Fibroblast of villous mesenchyme (primary cell): ENCODE measurements at regions not wholly inside any gene's neighbourhood (a gene's known extent, or its start where the extent isn't known, plus 50 kb on each side); places are given as distances from the start of the nearest gene placed in this dataset.
"Not testable (repeated sequence)": the region's sequence is repeated elsewhere in the genome, so short reads cannot be mapped to it uniquely, and the experiment has no call there.

Source experiments
- DNase-seq: peaks from one replicate; pipeline ENCODE4 v3.0.0-alpha.2; 2010; ENCODE audit warnings: low read depth
- H3K4me3 ChIP-seq: 2 replicates; pipeline ENCODE4 v1.5.1; 2011; ENCODE audit warnings: low read depth, mild to moderate bottlenecking, low read length
- CTCF ChIP-seq: IDR thresholded peaks from 2 replicates; pipeline ENCODE4 v1.5.1; 2012; ENCODE audit warnings: low read depth, mild to moderate bottlenecking, low read length; ENCODE audit not compliant: insufficient read depth

- H3K4me3 ChIP-seq, DNase-seq: not testable (repeated sequence)
Observed at GRCh38 chr4:8942088-8942487, 70.4 kb upstream of the HMX1 start.

GRCh38 chr4:8941492-8941805 lies 69.8 kb upstream of the HMX1 start:
- H3K4me3 ChIP-seq, DNase-seq: not testable (repeated sequence)

GRCh38 chr4:8940792-8941491 lies 69.3 kb upstream of the HMX1 start:
- DNase-seq, result no peak
- no peak for TF ChIP-seq CTCF
- no peak overlapping the region for H3K4me3 ChIP-seq

- no peak for TF ChIP-seq CTCF
- no peak for DNase-seq
- no peak overlapping the region for H3K4me3 ChIP-seq
Observed at GRCh38 chr4:8939840-8940742, 68.5 kb upstream of the HMX1 start.

GRCh38 chr4:8939160-8939839 lies 67.7 kb upstream of the HMX1 start:
- H3K4me3 ChIP-seq, result no peak overlapping the region
- TF ChIP-seq CTCF, result no peak
- no peak for DNase-seq

GRCh38 chr4:8938623-8939022 lies 67.0 kb upstream of the HMX1 start:
- TF ChIP-seq CTCF, result no peak
- no peak for DNase-seq
- H3K4me3 ChIP-seq, result no peak overlapping the region

GRCh38 chr4:8938137-8938536 lies 66.5 kb upstream of the HMX1 start:
- no peak for TF ChIP-seq CTCF
- no peak for DNase-seq
- no peak overlapping the region for H3K4me3 ChIP-seq
